Spleen (tissue), 7 donors: ENCODE measurements at regions not wholly inside any gene's neighbourhood (a gene's known extent, or its start where the extent isn't known, plus 50 kb on each side); places are given as distances from the start of the nearest gene placed in this dataset.

Experiments used
- POLR2A ChIP-seq, 3 donors: fragments of 450-650 bp; IDR thresholded peaks; one replicate each; pipeline ENCODE4 v1.5.1; 2017; ENCODE audit warnings: antibody characterized with exemption in 3 of 3, mild to moderate bottlenecking in 1 of 3
- TF ChIP-seq, protein P1 (sequence below), 11 experiments: fragments of 200-600 bp in 7 of 11; fragments of 450-650 bp in 4 of 11; sonication (generic) in 4 of 11; IDR thresholded peaks in 8 of 11; conservative IDR thresholded peaks in 3 of 11; 1 replicate in 7 of 11; 2 replicates in 4 of 11; pipeline versions ENCODE4 v1.4.0 to v1.8.0; 2016 to 2021; ENCODE audit warnings: antibody characterized with exemption in 11 of 11, inconsistent platforms in 4 of 11, mild to moderate bottlenecking in 1 of 11
- donor health status: DM: no; HTN: no; CAD: no; lungs with moderate emphysema.
- donor health status: DM: no; HTN: no; CAD: no.
- donor health status: DM: no; HTN: no; CAD: no.

DNA sequence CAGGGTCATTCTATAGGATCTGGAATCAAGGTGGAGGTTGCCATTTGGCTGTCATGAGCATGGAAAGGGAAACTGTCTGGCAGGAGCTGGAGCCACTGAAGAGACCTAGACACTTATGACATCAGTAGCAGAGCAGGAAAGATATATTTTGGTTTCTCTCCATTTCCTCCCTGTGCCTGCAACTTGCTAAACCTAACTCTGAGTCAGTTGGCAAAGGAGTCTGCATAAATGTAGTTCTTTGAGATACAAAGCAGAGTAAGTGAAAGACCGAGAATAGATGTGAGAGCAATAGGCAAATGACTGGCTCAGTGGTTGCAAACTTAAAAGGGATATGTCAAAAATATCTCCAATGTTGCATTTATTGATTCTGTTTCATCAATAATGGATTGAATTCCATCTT lies 757.7 kb downstream of the KCNJ3 start:
- no peak for TF ChIP-seq POLR2A (IDR thresholded peaks at IDR 0.05)
- TF ChIP-seq, protein P1, sequence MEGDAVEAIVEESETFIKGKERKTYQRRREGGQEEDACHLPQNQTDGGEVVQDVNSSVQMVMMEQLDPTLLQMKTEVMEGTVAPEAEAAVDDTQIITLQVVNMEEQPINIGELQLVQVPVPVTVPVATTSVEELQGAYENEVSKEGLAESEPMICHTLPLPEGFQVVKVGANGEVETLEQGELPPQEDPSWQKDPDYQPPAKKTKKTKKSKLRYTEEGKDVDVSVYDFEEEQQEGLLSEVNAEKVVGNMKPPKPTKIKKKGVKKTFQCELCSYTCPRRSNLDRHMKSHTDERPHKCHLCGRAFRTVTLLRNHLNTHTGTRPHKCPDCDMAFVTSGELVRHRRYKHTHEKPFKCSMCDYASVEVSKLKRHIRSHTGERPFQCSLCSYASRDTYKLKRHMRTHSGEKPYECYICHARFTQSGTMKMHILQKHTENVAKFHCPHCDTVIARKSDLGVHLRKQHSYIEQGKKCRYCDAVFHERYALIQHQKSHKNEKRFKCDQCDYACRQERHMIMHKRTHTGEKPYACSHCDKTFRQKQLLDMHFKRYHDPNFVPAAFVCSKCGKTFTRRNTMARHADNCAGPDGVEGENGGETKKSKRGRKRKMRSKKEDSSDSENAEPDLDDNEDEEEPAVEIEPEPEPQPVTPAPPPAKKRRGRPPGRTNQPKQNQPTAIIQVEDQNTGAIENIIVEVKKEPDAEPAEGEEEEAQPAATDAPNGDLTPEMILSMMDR (IDR thresholded peaks at IDR 0.05 in 8 of 11, conservative IDR thresholded peaks at IDR 0.05 in 3 of 11): no peak
